NCI-H2107 treated with DMSO at 0.1 percent for 48 hours (cell line): ENCODE measurements at regions not wholly inside any gene's neighbourhood (a gene's known extent, or its start where the extent isn't known, plus 50 kb on each side); places are given as distances from the start of the nearest gene placed in this dataset.

ENCODE experiments used
- DNase-seq: peaks from one replicate; lab custom pipeline; 2025; ENCODE audit not compliant: unreplicated experiment; lab: John Stamatoyannopoulos, UW

- no peak for DNase-seq
Measured at GRCh38 chr6:19128701-19129100, 708.5 kb upstream of the ID4 start.

GRCh38 chr6:19135706-19136105, 701.5 kb upstream of the ID4 start:
- no peak for DNase-seq

- no peak for DNase-seq
Measured at GRCh38 chr6:19137505-19137904, 699.7 kb upstream of the ID4 start.

- DNase-seq, result no peak
Measured at GRCh38 chr6:19142275-19142674, 694.9 kb upstream of the ID4 start.

- no peak for DNase-seq
Measured at GRCh38 chr6:19150307-19150706, 686.9 kb upstream of the ID4 start.

GRCh38 chr6:19153270-19153980, 683.7 kb upstream of the ID4 start:
- no peak for DNase-seq

GRCh38 chr6:19153981-19154295, 683.2 kb upstream of the ID4 start:
- no peak for DNase-seq

- no peak for DNase-seq
Measured at GRCh38 chr6:19156443-19156842, 680.7 kb upstream of the ID4 start.

- DNase-seq, result no peak
Measured at GRCh38 chr6:19157486-19157885, 679.7 kb upstream of the ID4 start.

- DNase-seq, result no peak
Measured at GRCh38 chr6:19158586-19158985, 678.6 kb upstream of the ID4 start.

- DNase-seq, result no peak
Measured at GRCh38 chr6:19159089-19159488, 678.1 kb upstream of the ID4 start.

GRCh38 chr6:19159561-19159960, 677.6 kb upstream of the ID4 start:
- no peak for DNase-seq

- DNase-seq, result no peak
Measured at GRCh38 chr6:19160081-19160730, 677.0 kb upstream of the ID4 start.

- no peak for DNase-seq
Measured at GRCh38 chr6:19167251-19167650, 669.9 kb upstream of the ID4 start.

GRCh38 chr6:19169366-19169765, 667.8 kb upstream of the ID4 start:
- no peak for DNase-seq

- no peak for DNase-seq
Measured at GRCh38 chr6:19175023-19175422, 662.1 kb upstream of the ID4 start.

- DNase-seq, result no peak
Measured at GRCh38 chr6:19180348-19181072, 656.7 kb upstream of the ID4 start.

- DNase-seq, result no peak
Measured at GRCh38 chr6:19181211-19181610, 656.0 kb upstream of the ID4 start.

- DNase-seq, result no peak
Measured at GRCh38 chr6:19193624-19194023, 643.5 kb upstream of the ID4 start.

- DNase-seq, result no peak
Measured at GRCh38 chr6:19204445-19204844, 632.7 kb upstream of the ID4 start.

- DNase-seq, result no peak
Measured at GRCh38 chr6:19205076-19205475, 632.1 kb upstream of the ID4 start.

- no peak for DNase-seq
Measured at GRCh38 chr6:19209202-19209601, 628.0 kb upstream of the ID4 start.
